Effector memory CD4-positive, alpha-beta T cell (primary cell): ENCODE measurements at regions not wholly inside any gene's neighbourhood (a gene's known extent, or its start where the extent isn't known, plus 50 kb on each side); places are given as distances from the start of the nearest gene placed in this dataset.

Experiments
- DNase-seq, 3 donors: peaks; one replicate each; pipeline ENCODE4 v3.0.0-alpha.2; 2020
- H3K27ac ChIP-seq: 2 replicates; pipeline ENCODE4 v1.7.0; 2013; ENCODE audit warnings: mild to moderate bottlenecking, low read length, moderate library complexity; ENCODE audit not compliant: insufficient read depth, poor library complexity, severe bottlenecking
- H3K27me3 ChIP-seq: replicated peaks from 2 replicates; pipeline ENCODE4 v1.7.0; 2013; ENCODE audit warnings: mild to moderate bottlenecking, low read length; ENCODE audit not compliant: insufficient read depth, control insufficient read depth, poor library complexity, severe bottlenecking
- H3K36me3 ChIP-seq: 2 replicates; pipeline ENCODE4 v1.7.0; 2013; ENCODE audit warnings: mild to moderate bottlenecking, low read length, moderate library complexity; ENCODE audit not compliant: control insufficient read depth, insufficient read depth
- H3K4me1 ChIP-seq: 2 replicates; pipeline ENCODE4 v1.7.0; 2013; ENCODE audit warnings: low read length, mild to moderate bottlenecking; ENCODE audit not compliant: control insufficient read depth, insufficient read depth, poor library complexity, severe bottlenecking
- H3K4me3 ChIP-seq: 2 replicates; pipeline ENCODE4 v1.7.0; 2013; ENCODE audit warnings: low read length, low read depth, mild to moderate bottlenecking; ENCODE audit not compliant: insufficient read depth, poor library complexity, severe bottlenecking
- H3K9me3 ChIP-seq: 2 replicates; pipeline ENCODE4 v1.7.0; 2013; ENCODE audit warnings: mild to moderate bottlenecking, low read length, moderate library complexity; ENCODE audit not compliant: control insufficient read depth

GRCh38 chr11:128303383-128303782 is 284.0 kb downstream of the ETS1 start:
- no peak for DNase-seq
- no peaks in the 10 kb centered on the region for H3K9me3 ChIP-seq
- H3K36me3 ChIP-seq, result no peaks in the 10 kb centered on the region
- H3K27me3 ChIP-seq, result no peaks in the 10 kb centered on the region
- peaks cover 79% of the 10 kb centered on the region for H3K4me1 ChIP-seq
- H3K27ac ChIP-seq, result peak overlapping the region; percentile 98
- no peak overlapping the region for H3K4me3 ChIP-seq

- Histone ChIP-seq H3K27ac (peak overlapping the region; percentile 98), H3K36me3 (no peaks in the 10 kb centered on the region), H3K9me3 (no peaks in the 10 kb centered on the region), H3K27me3 (no peaks in the 10 kb centered on the region), H3K4me3 (peak overlapping the region; percentile 52), H3K4me1 (peaks cover 84% of the 10 kb centered on the region)
- peak; percentile 61 to 73 (median 72) for DNase-seq
Observed at GRCh38 chr11:128302425-128303186, 284.8 kb downstream of the ETS1 start.

- H3K4me1 ChIP-seq, result peaks cover 92% of the 10 kb centered on the region
- no peaks in the 10 kb centered on the region for H3K9me3 ChIP-seq
- H3K4me3 ChIP-seq, result peak overlapping the region; percentile 52
- no peaks in the 10 kb centered on the region for H3K27me3 ChIP-seq
- H3K27ac ChIP-seq, result peak overlapping the region; percentile 98
- no peak for DNase-seq
- H3K36me3 ChIP-seq, result no peaks in the 10 kb centered on the region
Observed at GRCh38 chr11:128301756-128302155, 285.6 kb downstream of the ETS1 start.

GRCh38 chr11:128300785-128301184 is 286.6 kb downstream of the ETS1 start:
- H3K9me3 ChIP-seq, result no peaks in the 10 kb centered on the region
- H3K36me3 ChIP-seq, result no peaks in the 10 kb centered on the region
- DNase-seq, result no peak
- H3K27me3 ChIP-seq, result no peaks in the 10 kb centered on the region
- no peak overlapping the region for H3K4me3 ChIP-seq
- peak overlapping the region; percentile 98 for H3K27ac ChIP-seq
- peaks cover 91% of the 10 kb centered on the region for H3K4me1 ChIP-seq

- no peak for DNase-seq
- H3K36me3 ChIP-seq, result no peaks in the 10 kb centered on the region
- no peaks in the 10 kb centered on the region for H3K9me3 ChIP-seq
- H3K27me3 ChIP-seq, result no peaks in the 10 kb centered on the region
- no peak overlapping the region for H3K4me3 ChIP-seq
- H3K27ac ChIP-seq, result peak overlapping the region; percentile 98
- peaks cover 75% of the 10 kb centered on the region for H3K4me1 ChIP-seq
Observed at GRCh38 chr11:128299132-128299726, 288.1 kb downstream of the ETS1 start.

GRCh38 chr11:128298271-128298670 is 289.1 kb downstream of the ETS1 start:
- Histone ChIP-seq H3K9me3 (no peaks in the 10 kb centered on the region), H3K36me3 (no peaks in the 10 kb centered on the region), H3K27ac (peak overlapping the region; percentile 98), H3K4me1 (peaks cover 66% of the 10 kb centered on the region), H3K27me3 (no peaks in the 10 kb centered on the region), H3K4me3 (no peak overlapping the region)
- DNase-seq, result no peak

GRCh38 chr11:128297805-128298204 is 289.6 kb downstream of the ETS1 start:
- Histone ChIP-seq H3K27me3 (no peaks in the 10 kb centered on the region), H3K4me1 (peaks cover 63% of the 10 kb centered on the region), H3K9me3 (no peaks in the 10 kb centered on the region), H3K27ac (peak overlapping the region; percentile 98), H3K36me3 (no peaks in the 10 kb centered on the region), H3K4me3 (no peak overlapping the region)
- DNase-seq, result no peak

GRCh38 chr11:128297091-128297651 is 290.2 kb downstream of the ETS1 start:
- no peaks in the 10 kb centered on the region for H3K36me3 ChIP-seq
- H3K27ac ChIP-seq, result peak overlapping the region; percentile 23
- H3K4me1 ChIP-seq, result peaks cover 66% of the 10 kb centered on the region
- no peak overlapping the region for H3K4me3 ChIP-seq
- no peak for DNase-seq
- no peaks in the 10 kb centered on the region for H3K9me3 ChIP-seq
- H3K27me3 ChIP-seq, result no peaks in the 10 kb centered on the region

GRCh38 chr11:128294671-128295050 is 292.7 kb downstream of the ETS1 start:
- Histone ChIP-seq H3K4me1 (peaks cover 69% of the 10 kb centered on the region), H3K27ac (no peak overlapping the region)

GRCh38 chr11:128294001-128294670 is 293.2 kb downstream of the ETS1 start:
- no peaks in the 10 kb centered on the region for H3K36me3 ChIP-seq
- no peak for DNase-seq
- H3K4me1 ChIP-seq, result peaks cover 69% of the 10 kb centered on the region
- no peaks in the 10 kb centered on the region for H3K9me3 ChIP-seq
- H3K27me3 ChIP-seq, result no peaks in the 10 kb centered on the region
- no peak overlapping the region for H3K4me3 ChIP-seq
- H3K27ac ChIP-seq, result no peak overlapping the region

More at GRCh38 chr11:128294671-128295050, 292.7 kb downstream of the ETS1 start:
- H3K9me3 ChIP-seq, result no peaks in the 10 kb centered on the region
- H3K4me3 ChIP-seq, result no peak overlapping the region
- H3K36me3 ChIP-seq, result no peaks in the 10 kb centered on the region
- no peaks in the 10 kb centered on the region for H3K27me3 ChIP-seq
- DNase-seq, result no peak
